ENCODE measurements at regions not wholly inside any gene's neighbourhood (a gene's known extent, or its start where the extent isn't known, plus 50 kb on each side); places are given as distances from the start of the nearest gene placed in this dataset.

DNA sequence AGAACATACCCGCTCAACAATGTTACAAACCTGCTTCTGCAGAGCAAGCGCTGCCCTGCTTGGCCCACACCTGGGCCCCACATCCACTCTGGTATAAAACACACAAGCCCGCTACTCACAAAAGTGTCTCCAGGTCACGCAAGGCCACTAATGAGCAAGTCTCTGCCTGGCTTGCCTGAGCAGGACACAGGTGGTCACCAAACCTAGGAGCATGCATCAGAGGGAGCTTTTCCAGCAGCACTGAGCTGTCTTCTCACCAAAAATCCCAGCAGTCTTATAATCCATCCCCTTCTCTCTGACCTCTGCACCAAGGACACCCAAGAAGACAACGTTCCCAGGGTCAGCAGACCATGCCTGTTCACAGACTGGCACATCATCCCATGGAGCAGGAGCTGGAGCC is 100.8 kb downstream of the DLL1 start:
- TF ChIP-seq, protein P1, sequence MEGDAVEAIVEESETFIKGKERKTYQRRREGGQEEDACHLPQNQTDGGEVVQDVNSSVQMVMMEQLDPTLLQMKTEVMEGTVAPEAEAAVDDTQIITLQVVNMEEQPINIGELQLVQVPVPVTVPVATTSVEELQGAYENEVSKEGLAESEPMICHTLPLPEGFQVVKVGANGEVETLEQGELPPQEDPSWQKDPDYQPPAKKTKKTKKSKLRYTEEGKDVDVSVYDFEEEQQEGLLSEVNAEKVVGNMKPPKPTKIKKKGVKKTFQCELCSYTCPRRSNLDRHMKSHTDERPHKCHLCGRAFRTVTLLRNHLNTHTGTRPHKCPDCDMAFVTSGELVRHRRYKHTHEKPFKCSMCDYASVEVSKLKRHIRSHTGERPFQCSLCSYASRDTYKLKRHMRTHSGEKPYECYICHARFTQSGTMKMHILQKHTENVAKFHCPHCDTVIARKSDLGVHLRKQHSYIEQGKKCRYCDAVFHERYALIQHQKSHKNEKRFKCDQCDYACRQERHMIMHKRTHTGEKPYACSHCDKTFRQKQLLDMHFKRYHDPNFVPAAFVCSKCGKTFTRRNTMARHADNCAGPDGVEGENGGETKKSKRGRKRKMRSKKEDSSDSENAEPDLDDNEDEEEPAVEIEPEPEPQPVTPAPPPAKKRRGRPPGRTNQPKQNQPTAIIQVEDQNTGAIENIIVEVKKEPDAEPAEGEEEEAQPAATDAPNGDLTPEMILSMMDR (IDR thresholded peaks at IDR 0.05; ENCODE audit: insufficient read depth, low read depth, low read length): no peak
- TF ChIP-seq EZH2 (IDR thresholded peaks at IDR 0.05; ENCODE audit: insufficient read depth, low read length): no peak

Data from astrocyte (in vitro differentiated cells and primary cell).